H1 (cell line): ENCODE measurements at regions not wholly inside any gene's neighbourhood (a gene's known extent, or its start where the extent isn't known, plus 50 kb on each side); places are given as distances from the start of the nearest gene placed in this dataset.
A peak's percentile ranks its signal among the peaks of the same experiment; 100 is the strongest.

ENCODE experiments used
- JUN ChIP-seq: IDR thresholded peaks from 2 replicates; pipeline ENCODE4 v1.6.1; 2011; ENCODE audit warnings: low read depth, mild to moderate bottlenecking, improper control_type of control experiment, low read length
- TF ChIP-seq, protein P1 (sequence below): IDR thresholded peaks from 2 replicates; pipeline ENCODE4 v1.6.1; 2012; ENCODE audit warnings: inconsistent platforms
- TF ChIP-seq, protein P2 (sequence below), 3 experiments: IDR thresholded peaks; 1 replicate in 2 of 3; 2 replicates in 1 of 3; pipeline versions ENCODE4 v1.5.1 to v1.6.1; 2011; ENCODE audit warnings: low read length in 3 of 3, mild to moderate bottlenecking in 3 of 3, inconsistent platforms in 2 of 3, low read depth in 1 of 3, moderate library complexity in 1 of 3; ENCODE audit not compliant: insufficient read depth in 1 of 3; ENCODE audit errors: control extremely low read depth in 1 of 3

DNA sequence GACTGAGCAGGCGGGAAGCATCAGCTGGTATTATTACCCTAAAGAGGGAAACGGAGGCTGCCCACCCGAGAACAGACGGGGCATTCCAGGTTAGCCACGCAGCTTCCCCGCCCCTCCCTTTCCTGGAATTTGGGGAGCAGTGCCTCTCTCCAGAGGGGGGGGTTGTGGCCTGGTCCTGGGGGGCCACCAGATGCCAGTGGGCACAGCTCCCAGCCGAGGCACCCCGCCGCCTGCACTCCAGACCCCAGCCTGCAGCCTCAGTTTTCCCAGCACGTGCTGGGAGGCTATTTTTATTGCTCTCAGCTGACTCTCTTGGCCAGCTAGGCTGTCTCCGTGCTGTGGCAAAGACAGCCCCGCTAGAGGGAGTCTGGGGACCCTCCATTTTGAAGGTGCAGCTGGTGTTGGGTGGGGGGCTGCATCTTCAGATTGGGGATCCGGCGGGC lies 62.7 kb upstream of the GSE1 start (continued):
- TF ChIP-seq JUN, result no peak
- TF ChIP-seq, protein P1, sequence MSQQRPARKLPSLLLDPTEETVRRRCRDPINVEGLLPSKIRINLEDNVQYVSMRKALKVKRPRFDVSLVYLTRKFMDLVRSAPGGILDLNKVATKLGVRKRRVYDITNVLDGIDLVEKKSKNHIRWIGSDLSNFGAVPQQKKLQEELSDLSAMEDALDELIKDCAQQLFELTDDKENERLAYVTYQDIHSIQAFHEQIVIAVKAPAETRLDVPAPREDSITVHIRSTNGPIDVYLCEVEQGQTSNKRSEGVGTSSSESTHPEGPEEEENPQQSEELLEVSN, result peak; percentile 38; the same call in 1 of the 2 replicates
- TF ChIP-seq, protein P2, sequence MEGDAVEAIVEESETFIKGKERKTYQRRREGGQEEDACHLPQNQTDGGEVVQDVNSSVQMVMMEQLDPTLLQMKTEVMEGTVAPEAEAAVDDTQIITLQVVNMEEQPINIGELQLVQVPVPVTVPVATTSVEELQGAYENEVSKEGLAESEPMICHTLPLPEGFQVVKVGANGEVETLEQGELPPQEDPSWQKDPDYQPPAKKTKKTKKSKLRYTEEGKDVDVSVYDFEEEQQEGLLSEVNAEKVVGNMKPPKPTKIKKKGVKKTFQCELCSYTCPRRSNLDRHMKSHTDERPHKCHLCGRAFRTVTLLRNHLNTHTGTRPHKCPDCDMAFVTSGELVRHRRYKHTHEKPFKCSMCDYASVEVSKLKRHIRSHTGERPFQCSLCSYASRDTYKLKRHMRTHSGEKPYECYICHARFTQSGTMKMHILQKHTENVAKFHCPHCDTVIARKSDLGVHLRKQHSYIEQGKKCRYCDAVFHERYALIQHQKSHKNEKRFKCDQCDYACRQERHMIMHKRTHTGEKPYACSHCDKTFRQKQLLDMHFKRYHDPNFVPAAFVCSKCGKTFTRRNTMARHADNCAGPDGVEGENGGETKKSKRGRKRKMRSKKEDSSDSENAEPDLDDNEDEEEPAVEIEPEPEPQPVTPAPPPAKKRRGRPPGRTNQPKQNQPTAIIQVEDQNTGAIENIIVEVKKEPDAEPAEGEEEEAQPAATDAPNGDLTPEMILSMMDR (IDR thresholded peaks at IDR 0.05; ENCODE audit: control extremely low read depth in 1 of 3, insufficient read depth in 1 of 3, low read depth in 1 of 3, low read length in 3 of 3), result peak; percentile 43 to 45 (median 44)
